ENCODE measurements at regions not wholly inside any gene's neighbourhood (a gene's known extent, or its start where the extent isn't known, plus 50 kb on each side); places are given as distances from the start of the nearest gene placed in this dataset.

- TF ChIP-seq CTCF (IDR thresholded peaks at IDR 0.05; ENCODE audit: poor library complexity, severe bottlenecking): no peak
- no peak for TF ChIP-seq EP300 (conservative IDR thresholded peaks at IDR 0.05; ENCODE audit: poor library complexity, severe bottlenecking)
- TF ChIP-seq, protein P1, sequence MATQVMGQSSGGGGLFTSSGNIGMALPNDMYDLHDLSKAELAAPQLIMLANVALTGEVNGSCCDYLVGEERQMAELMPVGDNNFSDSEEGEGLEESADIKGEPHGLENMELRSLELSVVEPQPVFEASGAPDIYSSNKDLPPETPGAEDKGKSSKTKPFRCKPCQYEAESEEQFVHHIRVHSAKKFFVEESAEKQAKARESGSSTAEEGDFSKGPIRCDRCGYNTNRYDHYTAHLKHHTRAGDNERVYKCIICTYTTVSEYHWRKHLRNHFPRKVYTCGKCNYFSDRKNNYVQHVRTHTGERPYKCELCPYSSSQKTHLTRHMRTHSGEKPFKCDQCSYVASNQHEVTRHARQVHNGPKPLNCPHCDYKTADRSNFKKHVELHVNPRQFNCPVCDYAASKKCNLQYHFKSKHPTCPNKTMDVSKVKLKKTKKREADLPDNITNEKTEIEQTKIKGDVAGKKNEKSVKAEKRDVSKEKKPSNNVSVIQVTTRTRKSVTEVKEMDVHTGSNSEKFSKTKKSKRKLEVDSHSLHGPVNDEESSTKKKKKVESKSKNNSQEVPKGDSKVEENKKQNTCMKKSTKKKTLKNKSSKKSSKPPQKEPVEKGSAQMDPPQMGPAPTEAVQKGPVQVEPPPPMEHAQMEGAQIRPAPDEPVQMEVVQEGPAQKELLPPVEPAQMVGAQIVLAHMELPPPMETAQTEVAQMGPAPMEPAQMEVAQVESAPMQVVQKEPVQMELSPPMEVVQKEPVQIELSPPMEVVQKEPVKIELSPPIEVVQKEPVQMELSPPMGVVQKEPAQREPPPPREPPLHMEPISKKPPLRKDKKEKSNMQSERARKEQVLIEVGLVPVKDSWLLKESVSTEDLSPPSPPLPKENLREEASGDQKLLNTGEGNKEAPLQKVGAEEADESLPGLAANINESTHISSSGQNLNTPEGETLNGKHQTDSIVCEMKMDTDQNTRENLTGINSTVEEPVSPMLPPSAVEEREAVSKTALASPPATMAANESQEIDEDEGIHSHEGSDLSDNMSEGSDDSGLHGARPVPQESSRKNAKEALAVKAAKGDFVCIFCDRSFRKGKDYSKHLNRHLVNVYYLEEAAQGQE (IDR thresholded peaks at IDR 0.05; ENCODE audit: borderline replicate concordance): no peak
- TF ChIP-seq EZH2 (IDR thresholded peaks at IDR 0.05; ENCODE audit: borderline replicate concordance, insufficient read depth, low read length, poor library complexity, severe bottlenecking): no peak
- TF ChIP-seq TAF1 (IDR thresholded peaks at IDR 0.05; ENCODE audit: low read depth): no peak
- TF ChIP-seq RAD21 (conservative IDR thresholded peaks at IDR 0.05): no peak
- TF ChIP-seq POLR2AphosphoS5 (IDR thresholded peaks at IDR 0.05): no peak
Observed at GRCh38 chr6:30007132-30007764, 53.8 kb upstream of the POLR1H start.
